ENCODE measurements at regions not wholly inside any gene's neighbourhood (a gene's known extent, or its start where the extent isn't known, plus 50 kb on each side); places are given as distances from the start of the nearest gene placed in this dataset.

DNA sequence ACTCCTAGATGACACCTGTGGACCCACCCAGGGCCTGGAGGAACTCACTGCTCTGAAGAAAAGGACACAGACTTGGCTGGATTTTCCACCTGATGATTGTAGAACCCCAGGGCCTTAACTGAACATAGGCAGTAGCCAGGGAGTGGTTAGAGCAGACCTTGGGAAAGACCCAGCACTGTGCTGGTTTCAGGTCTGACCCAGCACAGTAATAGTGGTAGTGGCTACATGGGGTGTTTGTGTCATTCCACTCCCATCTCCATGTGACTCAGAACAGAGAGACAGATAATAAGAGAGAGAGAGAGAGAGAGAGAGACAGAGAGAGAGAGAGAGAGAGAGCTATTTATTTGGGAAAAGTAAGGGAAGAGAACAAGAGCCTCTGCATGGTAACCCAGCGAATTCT, 239.1 kb upstream of the MEOX2 start:
- H3K36me3 ChIP-seq (ENCODE audit: insufficient read depth, low read length): no peaks in the 10 kb centered on the region
- Mint-ChIP-seq H3K36me3 (no peaks in the 10 kb centered on the region), H3K4me3 (no peak overlapping the region), H3K27ac (no peak overlapping the region), H3K27me3 (no peaks in the 10 kb centered on the region), H3K9me3 (peaks cover 5 to 12% (median 11%) of the 10 kb centered on the region in 8 donors), H3K4me1 (no peaks in the 10 kb centered on the region)
- DNase-seq: no peak
- ChIA-PET POLR2A (ENCODE audit: partially characterized antibody) (no interaction called here), CTCF (ENCODE audit: partially characterized antibody) (no interaction called here)
- H3K27me3 ChIP-seq (ENCODE audit: insufficient read depth, low read length): no peaks in the 10 kb centered on the region
- no peak overlapping the region for H3K4me3 ChIP-seq (ENCODE audit: low read length in 2 of 2)
- intact Hi-C loops (cut with micrococcal nuclease): no loop called here
- no peaks in the 10 kb centered on the region for H3K4me1 ChIP-seq (ENCODE audit: insufficient read depth, low read length)
- H3K9me3 ChIP-seq (ENCODE audit: control insufficient read depth in 1 of 2, low read length in 2 of 2): peaks cover 0 to 5% of the 10 kb centered on the region in 2 donors
- H3K27ac ChIP-seq (ENCODE audit: low read depth, low read length): no peak overlapping the region

- H3K27me3 ChIP-seq (ENCODE audit: insufficient read depth, low read length): no peaks in the 10 kb centered on the region
- intact Hi-C loops (cut with micrococcal nuclease): no loop called here
- no peak overlapping the region for H3K27ac Mint-ChIP-seq
- H3K36me3 Mint-ChIP-seq: no peaks in the 10 kb centered on the region
- no peaks in the 10 kb centered on the region for H3K27me3 Mint-ChIP-seq
- DNase-seq: no peak
- H3K27ac ChIP-seq (ENCODE audit: low read depth, low read length): no peak overlapping the region
- no peaks in the 10 kb centered on the region for H3K36me3 ChIP-seq (ENCODE audit: insufficient read depth, low read length)
- POLR2A ChIA-PET (ENCODE audit: partially characterized antibody): no interaction called here
- CTCF ChIA-PET (ENCODE audit: partially characterized antibody): no interaction called here
- peaks cover 0 to 5% of the 10 kb centered on the region in 2 donors for H3K9me3 ChIP-seq (ENCODE audit: control insufficient read depth in 1 of 2, low read length in 2 of 2)
- no peaks in the 10 kb centered on the region for H3K4me1 Mint-ChIP-seq
- no peak overlapping the region for H3K4me3 ChIP-seq (ENCODE audit: low read length in 2 of 2)
- no peak overlapping the region for H3K4me3 Mint-ChIP-seq
- H3K4me1 ChIP-seq (ENCODE audit: insufficient read depth, low read length): no peaks in the 10 kb centered on the region
- H3K9me3 Mint-ChIP-seq: peaks cover 5 to 12% (median 11%) of the 10 kb centered on the region in 8 donors
These were observed 238.4 kb upstream of the MEOX2 start for GRCh38 chr7:15924910-15925309.

DNA sequence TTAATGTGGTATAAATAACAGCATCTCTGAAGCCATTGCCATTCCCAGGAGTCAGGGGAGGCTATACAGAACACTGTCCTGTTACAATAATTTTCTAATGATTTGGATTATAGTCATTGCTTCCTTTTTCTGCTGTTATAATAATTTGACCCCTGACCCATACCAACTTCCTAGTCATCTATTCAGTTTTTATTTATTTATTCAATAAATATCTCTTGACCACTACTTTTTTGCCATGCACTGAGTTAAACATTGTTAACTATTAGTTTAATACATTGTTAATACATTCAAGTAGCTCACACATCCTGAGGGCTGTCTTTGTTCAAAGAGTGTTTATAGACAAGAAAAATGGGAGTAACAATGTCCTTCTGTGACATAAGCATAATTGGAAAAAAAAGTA, 235.5 kb upstream of the MEOX2 start:
- Mint-ChIP-seq H3K36me3 (no peaks in the 10 kb centered on the region), H3K9me3 (peaks cover 5 to 13% (median 9%) of the 10 kb centered on the region in 8 donors), H3K27ac (no peak overlapping the region), H3K4me3 (no peak overlapping the region), H3K27me3 (no peaks in the 10 kb centered on the region), H3K4me1 (no peaks in the 10 kb centered on the region)
- CTCF ChIA-PET (ENCODE audit: partially characterized antibody): no interaction called here
- no peaks in the 10 kb centered on the region for H3K36me3 ChIP-seq (ENCODE audit: insufficient read depth, low read length)
- H3K27ac ChIP-seq (ENCODE audit: low read depth, low read length): no peak overlapping the region
- intact Hi-C loops (cut with micrococcal nuclease): no loop called here
- H3K4me1 ChIP-seq (ENCODE audit: insufficient read depth, low read length): no peaks in the 10 kb centered on the region
- no peaks in the 10 kb centered on the region for H3K27me3 ChIP-seq (ENCODE audit: insufficient read depth, low read length)
- H3K9me3 ChIP-seq (ENCODE audit: control insufficient read depth in 1 of 2, low read length in 2 of 2): peaks cover 0 to 5% of the 10 kb centered on the region in 2 donors
- no peak for DNase-seq
- H3K4me3 ChIP-seq (ENCODE audit: low read length in 2 of 2): no peak overlapping the region
- POLR2A ChIA-PET (ENCODE audit: partially characterized antibody): no interaction called here

- CTCF ChIA-PET (ENCODE audit: partially characterized antibody): no interaction called here
These were observed 235.1 kb upstream of the MEOX2 start for GRCh38 chr7:15921576-15921975.

GRCh38 chr7:15920953-15921352, 234.5 kb upstream of the MEOX2 start:
- no peak overlapping the region for H3K4me3 Mint-ChIP-seq
- ChIA-PET POLR2A (ENCODE audit: partially characterized antibody) (no interaction called here), CTCF (ENCODE audit: partially characterized antibody) (no interaction called here)
- H3K4me1 ChIP-seq (ENCODE audit: insufficient read depth, low read length): no peaks in the 10 kb centered on the region
- H3K27ac ChIP-seq (ENCODE audit: low read depth, low read length): no peak overlapping the region
- peaks cover 6 to 13% (median 8%) of the 10 kb centered on the region in 8 donors for H3K9me3 Mint-ChIP-seq
- no peaks in the 10 kb centered on the region for H3K27me3 Mint-ChIP-seq
- no peak overlapping the region for H3K27ac Mint-ChIP-seq
- H3K4me1 Mint-ChIP-seq: no peaks in the 10 kb centered on the region
- H3K9me3 ChIP-seq (ENCODE audit: control insufficient read depth in 1 of 2, low read length in 2 of 2): peaks cover 0 to 5% of the 10 kb centered on the region in 2 donors
- no peaks in the 10 kb centered on the region for H3K27me3 ChIP-seq (ENCODE audit: insufficient read depth, low read length)
- no peak overlapping the region for H3K4me3 ChIP-seq (ENCODE audit: low read length in 2 of 2)
- H3K36me3 Mint-ChIP-seq: no peaks in the 10 kb centered on the region
- no peaks in the 10 kb centered on the region for H3K36me3 ChIP-seq (ENCODE audit: insufficient read depth, low read length)
- DNase-seq: no peak
- intact Hi-C loops (cut with micrococcal nuclease): no loop called here

More at GRCh38 chr7:15921576-15921975, 235.1 kb upstream of the MEOX2 start:
- POLR2A ChIA-PET (ENCODE audit: partially characterized antibody): no interaction called here
- intact Hi-C loops (cut with micrococcal nuclease): no loop called here
- H3K36me3 ChIP-seq (ENCODE audit: insufficient read depth, low read length): no peaks in the 10 kb centered on the region
- H3K9me3 ChIP-seq (ENCODE audit: control insufficient read depth in 1 of 2, low read length in 2 of 2): peaks cover 0 to 5% of the 10 kb centered on the region in 2 donors
- Mint-ChIP-seq H3K9me3 (peaks cover 6 to 13% (median 8%) of the 10 kb centered on the region in 8 donors), H3K36me3 (no peaks in the 10 kb centered on the region), H3K27ac (no peak overlapping the region), H3K4me1 (no peaks in the 10 kb centered on the region), H3K4me3 (no peak overlapping the region), H3K27me3 (no peaks in the 10 kb centered on the region)
- DNase-seq: no peak
- H3K27me3 ChIP-seq (ENCODE audit: insufficient read depth, low read length): no peaks in the 10 kb centered on the region
- H3K4me3 ChIP-seq (ENCODE audit: low read length in 2 of 2): no peak overlapping the region
- H3K27ac ChIP-seq (ENCODE audit: low read depth, low read length): no peak overlapping the region
- no peaks in the 10 kb centered on the region for H3K4me1 ChIP-seq (ENCODE audit: insufficient read depth, low read length)

DNA sequence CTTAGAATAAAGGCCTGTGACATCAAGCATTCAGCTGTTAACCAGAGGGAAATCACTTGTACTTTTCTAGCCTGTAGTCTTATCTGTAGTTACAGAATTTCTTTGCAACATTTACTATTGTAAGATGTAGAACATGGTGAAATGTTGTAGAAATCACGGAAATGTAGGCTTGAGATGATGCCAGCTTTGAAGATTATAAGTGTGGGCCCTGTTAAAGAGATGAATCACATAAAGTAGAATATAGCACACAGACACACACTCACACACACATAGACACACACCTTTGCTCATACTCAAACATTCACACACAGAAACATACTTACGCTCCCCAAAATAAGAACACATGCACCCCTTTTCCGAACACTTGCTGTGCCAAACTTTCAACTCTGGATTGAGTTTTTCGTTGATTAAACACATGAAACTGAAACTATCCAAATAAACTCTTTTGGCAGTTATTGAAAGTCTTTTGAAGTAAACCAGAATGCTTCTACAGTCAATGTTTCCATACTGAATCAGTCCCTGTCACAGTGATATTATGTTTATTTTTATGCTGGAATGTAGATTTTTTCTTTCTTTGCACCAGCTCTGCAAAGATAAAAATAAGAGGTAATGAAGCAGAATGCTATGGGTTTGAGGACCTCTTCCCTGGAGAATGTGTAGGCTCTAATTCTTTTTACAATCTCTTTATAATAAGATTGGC, 230.3 kb upstream of the MEOX2 start:
- no peaks in the 10 kb centered on the region for H3K27me3 Mint-ChIP-seq
- H3K9me3 Mint-ChIP-seq: peaks cover 0 to 9% (median 4%) of the 10 kb centered on the region in 8 donors
- no peak overlapping the region for H3K4me3 Mint-ChIP-seq
- no peaks in the 10 kb centered on the region for H3K27me3 ChIP-seq (ENCODE audit: insufficient read depth, low read length)
- no peak overlapping the region for H3K4me3 ChIP-seq (ENCODE audit: low read length in 2 of 2)
- intact Hi-C loops (cut with micrococcal nuclease): no loop called here
- H3K27ac ChIP-seq (ENCODE audit: low read depth, low read length): no peak overlapping the region
- no peaks in the 10 kb centered on the region for H3K36me3 ChIP-seq (ENCODE audit: insufficient read depth, low read length)
- ChIA-PET CTCF (ENCODE audit: partially characterized antibody) (no interaction called here), POLR2A (ENCODE audit: partially characterized antibody) (no interaction called here)
- H3K9me3 ChIP-seq (ENCODE audit: control insufficient read depth in 1 of 2, low read length in 2 of 2): no peaks in the 10 kb centered on the region
- H3K4me1 Mint-ChIP-seq: no peaks in the 10 kb centered on the region
- no peak for DNase-seq
- H3K36me3 Mint-ChIP-seq: no peaks in the 10 kb centered on the region
- H3K4me1 ChIP-seq (ENCODE audit: insufficient read depth, low read length): no peaks in the 10 kb centered on the region
- H3K27ac Mint-ChIP-seq: no peak overlapping the region

- no peak for DNase-seq
- Histone ChIP-seq H3K9me3 (ENCODE audit: control insufficient read depth in 1 of 2, low read length in 2 of 2) (no peaks in the 10 kb centered on the region), H3K4me1 (ENCODE audit: insufficient read depth, low read length) (no peaks in the 10 kb centered on the region), H3K4me3 (ENCODE audit: low read length in 2 of 2) (no peak overlapping the region), H3K36me3 (ENCODE audit: insufficient read depth, low read length) (no peaks in the 10 kb centered on the region), H3K27me3 (ENCODE audit: insufficient read depth, low read length) (no peaks in the 10 kb centered on the region), H3K27ac (ENCODE audit: low read depth, low read length) (no peak overlapping the region)
- Mint-ChIP-seq H3K27me3 (no peaks in the 10 kb centered on the region), H3K9me3 (peaks cover 0 to 9% (median 4%) of the 10 kb centered on the region in 8 donors), H3K36me3 (no peaks in the 10 kb centered on the region), H3K4me1 (no peaks in the 10 kb centered on the region), H3K4me3 (no peak overlapping the region), H3K27ac (no peak overlapping the region)
- ChIA-PET POLR2A (ENCODE audit: partially characterized antibody) (no interaction called here), CTCF (ENCODE audit: partially characterized antibody) (no interaction called here)
- intact Hi-C loops (cut with micrococcal nuclease): no loop called here
These were observed 229.3 kb upstream of the MEOX2 start for GRCh38 chr7:15915686-15916293.

Measured in CD4-positive, alpha-beta memory T cell (primary cell).